HG03575 (cell line): ENCODE measurements at regions not wholly inside any gene's neighbourhood (a gene's known extent, or its start where the extent isn't known, plus 50 kb on each side); places are given as distances from the start of the nearest gene placed in this dataset.
"Not testable (repeated sequence)": the region's sequence is repeated elsewhere in the genome, so short reads cannot be mapped to it uniquely, and the experiment has no call there.

Experiments
- ATAC-seq: cut with Tn5 transposase; IDR thresholded peaks from one replicate; pipeline ENCODE4 v1.9.1; 2021; ENCODE audit not compliant: unreplicated experiment, insufficient number of reproducible peaks, low FRiP score; ENCODE audit errors: extremely low read depth

GRCh38 chr10:33878238-33878786 lies 543.8 kb upstream of the NRP1 start:
- ATAC-seq = no peak

GRCh38 chr10:33876584-33877400 lies 542.3 kb upstream of the NRP1 start:
- ATAC-seq = no peak

GRCh38 chr10:33875924-33876583 lies 541.6 kb upstream of the NRP1 start:
- ATAC-seq = no peak

- ATAC-seq = no peak
These were observed 536.8 kb upstream of the NRP1 start for GRCh38 chr10:33871061-33871956.

GRCh38 chr10:33869481-33869880 lies 535.0 kb upstream of the NRP1 start:
- no peak for ATAC-seq

GRCh38 chr10:33869028-33869427 lies 534.6 kb upstream of the NRP1 start:
- no peak for ATAC-seq

DNA sequence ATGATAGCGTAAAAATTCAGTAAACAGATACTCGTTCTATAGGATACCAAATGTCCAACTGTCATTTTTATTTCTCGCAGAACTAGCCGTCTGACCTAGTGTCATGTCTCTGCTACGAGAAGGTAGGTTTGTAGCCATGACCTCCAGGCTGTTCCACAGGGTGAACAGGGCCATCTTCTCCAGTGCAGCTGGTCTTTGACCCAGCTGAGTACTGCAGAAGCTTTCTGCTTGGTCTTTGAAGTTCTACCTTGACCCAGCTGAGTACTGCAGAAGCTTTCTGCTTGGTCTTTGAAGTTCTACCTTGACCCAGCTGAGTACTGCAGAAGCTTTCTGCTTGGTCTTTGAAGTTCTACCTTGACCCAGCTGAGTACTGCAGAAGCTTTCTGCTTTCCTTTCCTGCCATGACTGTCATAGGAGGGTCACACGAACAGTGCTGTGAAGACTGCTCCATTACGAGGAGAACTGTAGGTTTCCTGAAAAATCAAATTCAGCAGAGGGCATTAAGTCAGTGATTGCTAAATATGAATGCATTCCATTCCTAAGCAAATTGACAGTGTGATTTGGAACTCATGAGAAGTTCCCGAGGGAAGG lies 532.8 kb upstream of the NRP1 start:
- ATAC-seq = not testable (repeated sequence)

GRCh38 chr10:33863352-33863751 lies 528.9 kb upstream of the NRP1 start:
- no peak for ATAC-seq

- ATAC-seq = no peak
These were observed 528.2 kb upstream of the NRP1 start for GRCh38 chr10:33862536-33863105.

GRCh38 chr10:33861833-33862232 lies 527.4 kb upstream of the NRP1 start:
- no peak for ATAC-seq

GRCh38 chr10:33861016-33861704 lies 526.7 kb upstream of the NRP1 start:
- ATAC-seq = no peak

GRCh38 chr10:33860552-33860951 lies 526.1 kb upstream of the NRP1 start:
- no peak for ATAC-seq

GRCh38 chr10:33859319-33860022 lies 525.0 kb upstream of the NRP1 start:
- ATAC-seq = no peak

DNA sequence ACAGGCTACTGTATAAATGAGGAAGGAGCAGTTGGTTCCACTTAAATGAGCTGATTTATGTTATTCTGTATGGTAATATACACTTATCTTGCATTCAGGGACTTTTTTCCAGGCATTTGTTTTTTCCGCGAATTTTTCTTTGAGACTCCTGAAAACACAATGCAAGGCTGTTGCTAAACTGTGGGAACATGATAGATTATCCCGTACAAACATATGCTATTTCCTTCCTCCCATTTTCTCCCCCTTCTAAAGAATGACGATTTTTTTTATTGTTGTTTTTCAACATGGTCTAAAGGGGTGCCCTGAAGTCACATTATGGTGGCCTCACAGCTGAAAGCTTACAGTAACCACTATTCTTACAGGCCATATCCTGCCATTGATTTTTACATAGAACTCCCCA lies 523.9 kb upstream of the NRP1 start:
- no peak for ATAC-seq

DNA sequence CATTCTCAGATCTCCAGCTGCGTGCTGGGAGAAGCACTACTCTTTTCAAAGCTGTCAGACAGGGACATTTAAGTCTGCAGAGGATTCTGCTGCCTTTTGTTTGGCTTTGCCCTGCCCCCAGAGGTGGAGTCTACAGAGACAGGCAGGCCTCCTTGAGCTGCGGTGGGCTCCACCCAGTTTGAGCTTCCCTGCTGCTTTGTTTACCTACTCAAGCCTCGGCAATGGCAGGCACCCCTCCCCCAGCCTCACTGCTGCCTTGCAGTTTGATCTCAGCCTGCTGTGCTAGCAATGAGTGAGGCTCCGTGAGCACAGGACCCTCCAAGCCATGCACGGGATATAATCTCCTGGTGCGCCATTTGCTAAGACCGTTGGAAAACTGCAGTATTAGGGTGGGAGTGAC lies 518.8 kb upstream of the NRP1 start:
- ATAC-seq = not testable (repeated sequence)

DNA sequence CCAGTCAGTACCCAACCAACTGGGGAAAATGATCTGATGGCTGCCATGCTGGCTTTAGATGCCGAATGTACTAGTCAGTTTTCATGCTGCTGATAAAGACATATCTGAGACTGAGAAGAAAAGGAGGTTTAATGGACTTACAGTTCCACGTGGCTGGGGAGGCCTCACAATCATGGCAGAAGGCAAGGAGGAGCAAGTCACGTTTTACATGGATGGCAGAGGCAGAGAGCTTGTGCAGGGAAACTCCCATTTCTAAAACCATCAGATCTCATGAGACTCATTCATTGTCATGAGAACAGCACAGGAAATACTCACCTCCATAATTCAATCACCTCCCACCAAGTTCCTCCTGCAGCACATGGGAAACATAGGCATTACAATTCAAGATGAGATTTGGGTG lies 508.9 kb upstream of the NRP1 start:
- no peak for ATAC-seq

DNA sequence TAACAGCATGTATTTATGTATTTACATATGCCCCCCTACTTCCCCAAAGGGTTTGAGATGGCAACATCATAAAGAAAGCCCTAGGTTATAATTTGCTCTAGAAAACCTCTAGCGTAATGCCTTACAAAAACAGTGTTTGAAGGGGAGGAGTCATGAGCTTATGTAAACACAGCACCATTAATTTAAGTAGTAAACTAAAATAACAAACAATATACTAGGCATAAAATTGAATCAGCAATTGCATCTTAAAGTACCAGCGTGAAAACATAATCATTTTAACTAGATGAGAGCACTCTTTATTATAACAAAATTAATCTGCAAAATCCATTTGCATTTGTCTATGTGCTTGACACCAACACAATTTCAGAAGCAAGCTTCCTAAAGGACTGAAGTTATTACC lies 507.2 kb upstream of the NRP1 start:
- no peak for ATAC-seq

DNA sequence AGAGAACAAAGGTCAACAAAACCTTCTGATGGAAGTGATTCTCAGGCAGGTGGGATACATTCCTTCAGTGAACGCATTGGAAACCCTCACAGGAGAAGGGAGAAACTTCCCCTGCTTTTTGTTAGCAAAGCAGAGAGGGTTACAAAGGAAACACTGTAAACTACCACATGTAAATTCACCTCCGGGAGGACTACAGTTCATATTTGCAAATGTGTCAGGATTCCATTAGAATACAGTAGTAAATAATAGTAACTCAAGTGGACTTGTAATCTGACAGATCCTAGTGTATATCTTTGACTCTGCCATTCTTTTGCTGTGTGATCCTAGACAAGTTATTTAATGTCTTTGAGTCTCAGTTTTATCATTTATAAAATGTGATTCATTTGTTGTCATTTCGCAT lies 504.3 kb upstream of the NRP1 start:
- no peak for ATAC-seq
